HepG2 (cell line): ENCODE measurements at regions not wholly inside any gene's neighbourhood (a gene's known extent, or its start where the extent isn't known, plus 50 kb on each side); places are given as distances from the start of the nearest gene placed in this dataset.

Experiments
- POLR2AphosphoS5 ChIP-seq: IDR thresholded peaks from 2 replicates; pipeline ENCODE4 v1.6.1; 2012; ENCODE audit warnings: low read depth, low read length
- TBL1XR1 ChIP-seq: fragments of 150-350 bp; IDR thresholded peaks from 2 replicates; pipeline ENCODE4 v1.6.1; 2014; ENCODE audit warnings: borderline replicate concordance, low read length; ENCODE audit not compliant: partially characterized antibody
- ZNF839 ChIP-seq: sonication (generic); formaldehyde crosslinking; IDR thresholded peaks from 2 replicates; pipeline ENCODE4 v1.4.0; 2020; ENCODE audit warnings: missing genetic modification reagents, mild to moderate bottlenecking, borderline replicate concordance
- TF ChIP-seq, protein P1 (sequence below): sonication (generic); formaldehyde crosslinking; IDR thresholded peaks from 2 replicates; pipeline ENCODE4 v1.4.0; 2020; ENCODE audit warnings: missing genetic modification reagents, borderline replicate concordance

DNA sequence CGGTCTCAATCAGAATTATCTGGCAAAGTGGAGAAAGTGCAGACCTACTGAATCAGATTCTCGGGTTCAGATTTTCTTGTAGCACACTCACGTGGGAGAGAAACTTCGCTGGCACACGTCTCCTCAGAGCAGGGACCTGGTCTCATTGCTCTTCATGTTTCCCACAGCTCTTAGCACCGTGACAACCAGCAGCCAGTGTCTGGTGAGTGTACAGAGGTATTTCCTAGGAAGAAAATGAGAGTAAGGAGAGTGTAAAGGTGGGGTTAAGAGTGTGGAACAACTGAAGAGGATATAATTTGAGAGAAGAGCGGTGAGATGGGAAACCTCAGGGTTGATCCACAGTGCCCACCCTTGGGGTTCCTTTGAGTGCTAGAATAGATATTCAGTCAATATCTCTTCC lies 89.2 kb downstream of the ARF6 start:
- no peak for TF ChIP-seq ZNF839 (CRISPR knock-in tag)
- no peak for TF ChIP-seq TBL1XR1
- TF ChIP-seq, protein P1, sequence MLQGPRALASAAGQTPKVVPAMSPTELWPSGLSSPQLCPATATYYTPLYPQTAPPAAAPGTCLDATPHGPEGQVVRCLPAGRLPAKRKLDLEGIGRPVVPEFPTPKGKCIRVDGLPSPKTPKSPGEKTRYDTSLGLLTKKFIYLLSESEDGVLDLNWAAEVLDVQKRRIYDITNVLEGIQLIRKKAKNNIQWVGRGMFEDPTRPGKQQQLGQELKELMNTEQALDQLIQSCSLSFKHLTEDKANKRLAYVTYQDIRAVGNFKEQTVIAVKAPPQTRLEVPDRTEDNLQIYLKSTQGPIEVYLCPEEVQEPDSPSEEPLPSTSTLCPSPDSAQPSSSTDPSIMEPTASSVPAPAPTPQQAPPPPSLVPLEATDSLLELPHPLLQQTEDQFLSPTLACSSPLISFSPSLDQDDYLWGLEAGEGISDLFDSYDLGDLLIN (CRISPR knock-in tag) = no peak
- no peak for TF ChIP-seq POLR2AphosphoS5
